Mammary epithelial cell (primary cell): ENCODE measurements at regions not wholly inside any gene's neighbourhood (a gene's known extent, or its start where the extent isn't known, plus 50 kb on each side); places are given as distances from the start of the nearest gene placed in this dataset.

Experiments
- CTCF ChIP-seq, 2 donors: IDR thresholded peaks in 1 of 2; conservative IDR thresholded peaks in 1 of 2; 2 replicates each; pipeline ENCODE4 v1.5.1; 2011 to 2012; ENCODE audit warnings: inconsistent platforms in 2 of 2, low read length in 2 of 2, mild to moderate bottlenecking in 2 of 2, control low read depth in 1 of 2, low read depth in 1 of 2; ENCODE audit not compliant: insufficient read depth in 1 of 2; ENCODE audit errors: extremely low read depth in 1 of 2
- EZH2 ChIP-seq: IDR thresholded peaks from 2 replicates; pipeline ENCODE4 v1.6.1; 2012; ENCODE audit warnings: low read length, inconsistent platforms, borderline replicate concordance

DNA sequence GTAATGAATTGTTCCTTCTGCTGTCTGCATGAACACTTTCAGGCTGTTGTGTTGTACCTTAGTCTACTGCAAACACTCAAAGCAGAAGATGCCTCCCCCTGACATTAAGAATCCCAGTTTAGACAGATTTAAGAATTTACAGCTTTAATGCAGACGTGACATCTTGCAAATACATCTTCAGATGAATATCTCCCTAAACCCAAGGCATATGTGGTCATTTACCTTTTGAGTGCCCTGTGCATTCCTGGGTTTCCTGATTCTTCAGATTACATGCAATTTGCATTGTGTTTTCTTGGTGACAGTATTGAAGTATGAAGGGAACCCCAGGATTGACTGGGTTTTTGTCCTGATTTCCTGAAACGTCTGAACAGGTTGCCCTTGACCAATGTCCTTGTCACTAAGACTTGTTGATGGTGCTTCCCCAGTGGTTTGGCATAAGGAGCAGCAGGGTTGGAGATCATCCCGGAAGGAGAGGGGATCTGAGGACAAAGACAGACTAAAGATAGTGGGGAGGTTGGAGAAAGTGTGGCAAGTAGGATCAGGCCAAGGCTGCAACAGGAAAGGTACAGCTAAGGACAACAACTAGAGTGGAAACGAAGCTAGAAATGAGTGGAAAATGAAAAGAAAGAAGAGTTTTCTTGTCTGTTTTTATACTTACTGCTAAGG, 123.8 kb upstream of the RHOBTB1 start:
- TF ChIP-seq EZH2 = no peak
- no peak for TF ChIP-seq CTCF (conservative IDR thresholded peaks at IDR 0.05 in 1 of 2, IDR thresholded peaks at IDR 0.05 in 1 of 2; ENCODE audit: extremely low read depth in 1 of 2, insufficient read depth in 1 of 2, low read depth in 1 of 2, low read length in 2 of 2)
